Hypothalamus (tissue), 51 donors: ENCODE measurements at regions not wholly inside any gene's neighbourhood (a gene's known extent, or its start where the extent isn't known, plus 50 kb on each side); places are given as distances from the start of the nearest gene placed in this dataset.
"Not testable (repeated sequence)": the region's sequence is repeated elsewhere in the genome, so short reads cannot be mapped to it uniquely, and the experiment has no call there.

Experiments
- DNase-seq, 51 donors: peaks; one replicate each; lab custom pipeline; 2025; lab: John Stamatoyannopoulos, UW

- DNase-seq: peak in 2 of 51 donors; percentile 2 to 5
Observed at GRCh38 chr11:21625982-21626381, 566.9 kb upstream of the ANO5 start.

GRCh38 chr11:21628641-21629040 lies 564.2 kb upstream of the ANO5 start:
- no peak for DNase-seq

GRCh38 chr11:21630934-21631478 lies 561.9 kb upstream of the ANO5 start:
- no peak for DNase-seq

GRCh38 chr11:21631991-21632390 lies 560.9 kb upstream of the ANO5 start:
- no peak for DNase-seq

- no peak for DNase-seq
Observed at GRCh38 chr11:21634491-21634890, 558.4 kb upstream of the ANO5 start.

- DNase-seq: no peak
Observed at GRCh38 chr11:21634956-21635355, 557.9 kb upstream of the ANO5 start.

- DNase-seq: no peak
Observed at GRCh38 chr11:21635394-21636145, 557.3 kb upstream of the ANO5 start.

- DNase-seq: no peak
Observed at GRCh38 chr11:21636561-21636960, 556.3 kb upstream of the ANO5 start.

GRCh38 chr11:21640491-21640890 lies 552.4 kb upstream of the ANO5 start:
- DNase-seq: no peak

GRCh38 chr11:21641869-21642268 lies 551.0 kb upstream of the ANO5 start:
- DNase-seq: no peak

- DNase-seq: no peak
Observed at GRCh38 chr11:21646351-21646750, 546.5 kb upstream of the ANO5 start.

- no peak for DNase-seq
Observed at GRCh38 chr11:21650961-21651360, 541.9 kb upstream of the ANO5 start.

GRCh38 chr11:21653951-21654421 lies 538.9 kb upstream of the ANO5 start:
- DNase-seq: no peak

GRCh38 chr11:21656065-21656464 lies 536.8 kb upstream of the ANO5 start:
- no peak for DNase-seq

GRCh38 chr11:21658654-21659193 lies 534.2 kb upstream of the ANO5 start:
- DNase-seq: no peak

- DNase-seq: not testable (repeated sequence)
Observed at GRCh38 chr11:21659377-21659776, 533.5 kb upstream of the ANO5 start.

- no peak for DNase-seq
Observed at GRCh38 chr11:21659961-21660360, 532.9 kb upstream of the ANO5 start.

GRCh38 chr11:21675049-21675616 lies 517.8 kb upstream of the ANO5 start:
- DNase-seq: no peak

GRCh38 chr11:21687643-21688042 lies 505.2 kb upstream of the ANO5 start:
- DNase-seq: no peak

- DNase-seq: no peak
Observed at GRCh38 chr11:21704539-21704938, 488.3 kb upstream of the ANO5 start.

GRCh38 chr11:21707116-21707739 lies 485.7 kb upstream of the ANO5 start:
- no peak for DNase-seq
